ENCODE measurements at regions not wholly inside any gene's neighbourhood (a gene's known extent, or its start where the extent isn't known, plus 50 kb on each side); places are given as distances from the start of the nearest gene placed in this dataset.

- no peaks in the 10 kb centered on the region for H3K79me2 ChIP-seq (ENCODE audit: insufficient read depth, low read length)
- H3K9me3 ChIP-seq (ENCODE audit: low read length) = no peaks in the 10 kb centered on the region
- H3K27me3 ChIP-seq (ENCODE audit: insufficient read depth, low read length) = no peaks in the 10 kb centered on the region
- no peaks in the 10 kb centered on the region for H4K20me1 ChIP-seq (ENCODE audit: insufficient read depth, low read length)
- no peak overlapping the region for H3K27ac ChIP-seq (ENCODE audit: low read depth, low read length, poor library complexity, severe bottlenecking)
- no peaks in the 10 kb centered on the region for H3K36me3 ChIP-seq (ENCODE audit: insufficient read depth, low read length)
- H3K4me1 ChIP-seq (ENCODE audit: insufficient read depth, low read length, severe bottlenecking) = no peaks in the 10 kb centered on the region
- no peak overlapping the region for H3K9ac ChIP-seq (ENCODE audit: low read length)
- TF ChIP-seq, protein P1, sequence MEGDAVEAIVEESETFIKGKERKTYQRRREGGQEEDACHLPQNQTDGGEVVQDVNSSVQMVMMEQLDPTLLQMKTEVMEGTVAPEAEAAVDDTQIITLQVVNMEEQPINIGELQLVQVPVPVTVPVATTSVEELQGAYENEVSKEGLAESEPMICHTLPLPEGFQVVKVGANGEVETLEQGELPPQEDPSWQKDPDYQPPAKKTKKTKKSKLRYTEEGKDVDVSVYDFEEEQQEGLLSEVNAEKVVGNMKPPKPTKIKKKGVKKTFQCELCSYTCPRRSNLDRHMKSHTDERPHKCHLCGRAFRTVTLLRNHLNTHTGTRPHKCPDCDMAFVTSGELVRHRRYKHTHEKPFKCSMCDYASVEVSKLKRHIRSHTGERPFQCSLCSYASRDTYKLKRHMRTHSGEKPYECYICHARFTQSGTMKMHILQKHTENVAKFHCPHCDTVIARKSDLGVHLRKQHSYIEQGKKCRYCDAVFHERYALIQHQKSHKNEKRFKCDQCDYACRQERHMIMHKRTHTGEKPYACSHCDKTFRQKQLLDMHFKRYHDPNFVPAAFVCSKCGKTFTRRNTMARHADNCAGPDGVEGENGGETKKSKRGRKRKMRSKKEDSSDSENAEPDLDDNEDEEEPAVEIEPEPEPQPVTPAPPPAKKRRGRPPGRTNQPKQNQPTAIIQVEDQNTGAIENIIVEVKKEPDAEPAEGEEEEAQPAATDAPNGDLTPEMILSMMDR (IDR thresholded peaks at IDR 0.05; ENCODE audit: low read length) = no peak
- TF ChIP-seq EZH2 (IDR thresholded peaks at IDR 0.05; ENCODE audit: borderline replicate concordance, low read length) = no peak
- H3F3A ChIP-seq (ENCODE audit: insufficient read depth, low read length) = no peaks in the 10 kb centered on the region
- H3K9me2 ChIP-seq (ENCODE audit: low read depth, low read length) = no peaks in the 10 kb centered on the region
- H3K4me3 ChIP-seq (ENCODE audit: low read depth, low read length, poor library complexity, severe bottlenecking) = no peak overlapping the region
- H2AFZ ChIP-seq (ENCODE audit: low read length) = no peak overlapping the region
- H3K4me2 ChIP-seq (ENCODE audit: low read length) = no peak overlapping the region
Observed at GRCh38 chr3:67998281-67998680, 343.9 kb upstream of the SUCLG2 start.

DNA sequence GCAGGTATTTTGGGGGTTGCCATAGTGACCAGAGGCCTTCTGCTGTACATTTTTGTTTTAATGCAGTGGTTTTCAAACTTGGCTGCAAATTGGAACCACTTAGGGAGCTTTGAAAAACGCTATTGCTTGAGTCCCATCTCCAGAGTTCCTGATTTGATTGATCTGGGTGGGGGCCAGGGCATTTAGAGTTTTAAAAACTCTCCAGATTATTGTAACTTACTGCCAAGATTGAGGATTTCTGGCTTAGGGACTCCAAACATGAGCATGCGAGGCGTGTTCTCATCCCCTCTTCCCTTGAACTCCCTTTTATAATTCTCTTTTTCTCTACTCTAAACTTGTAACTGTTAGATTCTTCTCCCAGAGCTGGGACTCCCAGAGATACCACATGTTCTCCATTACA, 340.8 kb upstream of the SUCLG2 start:
- H3K4me2 ChIP-seq (ENCODE audit: low read length) = no peak overlapping the region
- H3K79me2 ChIP-seq (ENCODE audit: insufficient read depth, low read length) = no peaks in the 10 kb centered on the region
- H3K4me3 ChIP-seq (ENCODE audit: low read depth, low read length, poor library complexity, severe bottlenecking) = no peak overlapping the region
- no peak overlapping the region for H3K9ac ChIP-seq (ENCODE audit: low read length)
- no peaks in the 10 kb centered on the region for H3K4me1 ChIP-seq (ENCODE audit: insufficient read depth, low read length, severe bottlenecking)
- H2AFZ ChIP-seq (ENCODE audit: low read length) = no peak overlapping the region
- H4K20me1 ChIP-seq (ENCODE audit: insufficient read depth, low read length) = no peaks in the 10 kb centered on the region
- TF ChIP-seq, protein P1 (IDR thresholded peaks at IDR 0.05; ENCODE audit: low read length) = no peak
- H3K27ac ChIP-seq (ENCODE audit: low read depth, low read length, poor library complexity, severe bottlenecking) = no peak overlapping the region
- H3K9me2 ChIP-seq (ENCODE audit: low read depth, low read length) = no peaks in the 10 kb centered on the region
- H3F3A ChIP-seq (ENCODE audit: insufficient read depth, low read length) = no peaks in the 10 kb centered on the region
- no peaks in the 10 kb centered on the region for H3K9me3 ChIP-seq (ENCODE audit: low read length)
- H3K27me3 ChIP-seq (ENCODE audit: insufficient read depth, low read length) = no peaks in the 10 kb centered on the region
- no peaks in the 10 kb centered on the region for H3K36me3 ChIP-seq (ENCODE audit: insufficient read depth, low read length)

DNA sequence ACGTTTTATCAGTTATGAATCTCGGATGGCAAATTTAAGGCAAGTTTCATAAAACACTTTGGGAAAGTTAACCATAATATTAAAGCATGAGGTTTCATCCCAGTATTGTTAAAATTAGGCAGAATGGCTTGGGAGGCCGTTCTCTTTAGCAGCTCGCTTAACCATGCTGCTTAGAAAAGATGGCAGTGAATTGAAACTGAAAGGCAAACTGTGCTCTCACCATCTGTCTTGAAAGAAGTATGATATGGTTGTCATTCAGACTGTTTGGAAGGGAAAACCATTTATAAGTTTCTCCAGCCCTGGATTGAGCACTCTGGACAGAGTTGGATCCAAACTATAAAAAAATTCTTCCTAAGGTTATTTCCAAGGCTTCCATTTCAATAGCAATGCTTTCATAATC, 332.3 kb upstream of the SUCLG2 start:
- H3F3A ChIP-seq (ENCODE audit: insufficient read depth, low read length) = no peaks in the 10 kb centered on the region
- H3K9me3 ChIP-seq (ENCODE audit: low read length) = no peaks in the 10 kb centered on the region
- no peaks in the 10 kb centered on the region for H3K27me3 ChIP-seq (ENCODE audit: insufficient read depth, low read length)
- no peak overlapping the region for H2AFZ ChIP-seq (ENCODE audit: low read length)
- no peaks in the 10 kb centered on the region for H4K20me1 ChIP-seq (ENCODE audit: insufficient read depth, low read length)
- H3K9me2 ChIP-seq (ENCODE audit: low read depth, low read length) = no peaks in the 10 kb centered on the region
- TF ChIP-seq, protein P1 (IDR thresholded peaks at IDR 0.05; ENCODE audit: low read length) = no peak
- TF ChIP-seq EZH2 (IDR thresholded peaks at IDR 0.05; ENCODE audit: borderline replicate concordance, low read length) = no peak
- H3K4me1 ChIP-seq (ENCODE audit: insufficient read depth, low read length, severe bottlenecking) = no peaks in the 10 kb centered on the region
- H3K27ac ChIP-seq (ENCODE audit: low read depth, low read length, poor library complexity, severe bottlenecking) = no peak overlapping the region
- no peak overlapping the region for H3K4me3 ChIP-seq (ENCODE audit: low read depth, low read length, poor library complexity, severe bottlenecking)
- H3K9ac ChIP-seq (ENCODE audit: low read length) = no peak overlapping the region
- no peaks in the 10 kb centered on the region for H3K36me3 ChIP-seq (ENCODE audit: insufficient read depth, low read length)
- H3K79me2 ChIP-seq (ENCODE audit: insufficient read depth, low read length) = no peaks in the 10 kb centered on the region
- H3K4me2 ChIP-seq (ENCODE audit: low read length) = no peak overlapping the region

All from OCI-LY1 (cell line).